ENCODE measurements at regions not wholly inside any gene's neighbourhood (a gene's known extent, or its start where the extent isn't known, plus 50 kb on each side); places are given as distances from the start of the nearest gene placed in this dataset.

GRCh38 chr3:152609891-152610290, 225.0 kb upstream of the P2RY1 start:
- H3K4me1 ChIP-seq (ENCODE audit: insufficient read depth, low read length): peaks cover 12% of the 10 kb centered on the region
- H3K4me1 Mint-ChIP-seq: peaks cover 35 to 37% of the 10 kb centered on the region in 2 experiments
- H4K20me1 ChIP-seq (ENCODE audit: control insufficient read depth, insufficient read depth, insufficient read length): no peaks in the 10 kb centered on the region
- no peak overlapping the region for H3K4me2 ChIP-seq (ENCODE audit: insufficient read depth, insufficient read length, low read length)
- no peaks in the 10 kb centered on the region; a peak in 1 of 5 replicates for H3K9me3 Mint-ChIP-seq
- H4K8ac ChIP-seq (replicated peaks; ENCODE audit: insufficient read length, low read depth, low read length): no peak overlapping the region
- TF ChIP-seq CTCF (conservative IDR thresholded peaks at IDR 0.05): no peak
- H3K36me3 Mint-ChIP-seq (ENCODE audit: insufficient read depth in 1 of 3, low read depth in 3 of 3): peaks cover 0 to 3% (median under 1%) of the 10 kb centered on the region in 3 experiments; a peak in 4 of 7 replicates
- H3T11ph ChIP-seq (ENCODE audit: low read length): no peak overlapping the region
- no peak overlapping the region for H4K91ac ChIP-seq (ENCODE audit: insufficient read length, low read depth, low read length)
- peak overlapping the region in 2 of 3 experiments; percentile 89 to 94; a peak in 5 of 7 replicates for H3K27ac Mint-ChIP-seq
- no peaks in the 10 kb centered on the region for H3K27me3 Mint-ChIP-seq (ENCODE audit: low read depth)
- no peaks in the 10 kb centered on the region for H3K9me3 ChIP-seq (ENCODE audit: control insufficient read depth, low read depth, low read length)
- H3K9ac ChIP-seq (ENCODE audit: extremely low read depth, insufficient read length, low read length): no peak overlapping the region
- no peak overlapping the region for H3K4me3 Mint-ChIP-seq
- H3K23ac ChIP-seq (ENCODE audit: insufficient read length, low read depth, low read length): no peak overlapping the region
- H2AK5ac ChIP-seq (ENCODE audit: insufficient read length, low read length): no peak overlapping the region
- H2BK15ac ChIP-seq (ENCODE audit: low read depth, low read length): no peak overlapping the region
- H3K23me2 ChIP-seq (ENCODE audit: insufficient read length, low read depth, low read length, poor library complexity, severe bottlenecking): no peaks in the 10 kb centered on the region
- peak overlapping the region; percentile 85 for H3K27ac ChIP-seq (ENCODE audit: insufficient read length, low read depth, low read length)
- H3K56ac ChIP-seq (ENCODE audit: insufficient read length, low read depth, low read length): no peak overlapping the region
- peak; percentile 34 for DNase-seq
- no peaks in the 10 kb centered on the region for H3K79me2 ChIP-seq (ENCODE audit: insufficient read depth, low read length)
- no peaks in the 10 kb centered on the region for H3K27me3 ChIP-seq (ENCODE audit: insufficient read depth, low read length)
- no peak overlapping the region for H3K14ac ChIP-seq (ENCODE audit: insufficient read depth, low read length)
- H2BK20ac ChIP-seq (ENCODE audit: low read depth, low read length, poor library complexity, severe bottlenecking): no peak overlapping the region
- H4K5ac ChIP-seq (ENCODE audit: insufficient read length, low read depth, low read length): no peak overlapping the region
- no peaks in the 10 kb centered on the region for H3K79me1 ChIP-seq (ENCODE audit: insufficient read depth, low read depth, low read length, poor library complexity, severe bottlenecking)
- H2BK120ac ChIP-seq (ENCODE audit: low read depth, low read length, poor library complexity, severe bottlenecking): no peak overlapping the region
- no peak overlapping the region for H2BK12ac ChIP-seq (ENCODE audit: insufficient read length, low read depth, low read length)
- H3K4ac ChIP-seq (ENCODE audit: low read depth, low read length): no peak overlapping the region
- H3K18ac ChIP-seq (ENCODE audit: insufficient read length, low read depth, low read length): no peak overlapping the region
- no peak overlapping the region for H2BK5ac ChIP-seq (ENCODE audit: insufficient read length, low read length)
- no peak overlapping the region for H2AFZ ChIP-seq (ENCODE audit: low read length)

Measured in H9 (cell line).